Ovary (tissue), 7 donors: ENCODE measurements at regions not wholly inside any gene's neighbourhood (a gene's known extent, or its start where the extent isn't known, plus 50 kb on each side); places are given as distances from the start of the nearest gene placed in this dataset.

ENCODE experiments used
- DNase-seq, 5 donors: peaks; one replicate each; pipeline ENCODE4 v3.0.0-alpha.2; 2019 to 2020
- H3K27ac ChIP-seq, 2 donors: fragments of 200-600 bp; one replicate each; pipeline versions ENCODE4 v1.5.1 to v1.8.0; 2019 to 2022
- H3K27me3 ChIP-seq: fragments of 200-600 bp; one replicate; pipeline ENCODE4 v1.8.0; 2022
- H3K36me3 ChIP-seq: fragments of 200-600 bp; sonication (generic); one replicate; pipeline ENCODE4 v1.5.1; 2019
- H3K4me1 ChIP-seq: one replicate; pipeline ENCODE4 v1.8.1; 2013; ENCODE audit warnings: mild to moderate bottlenecking, moderate library complexity; ENCODE audit not compliant: insufficient read depth
- H3K4me3 ChIP-seq: fragments of 200-600 bp; sonication (generic); one replicate; pipeline ENCODE4 v1.5.1; 2017
- H3K9me3 ChIP-seq, 2 donors: fragments of 200-600 bp in 1 of 2; sonication (generic) in 1 of 2; one replicate each; pipeline versions ENCODE4 v1.5.1 to v1.8.1; 2013 to 2019; ENCODE audit warnings: mild to moderate bottlenecking in 1 of 2, moderate library complexity in 1 of 2
- EP300 ChIP-seq: sonication (generic); formaldehyde crosslinking; IDR thresholded peaks from one replicate; pipeline ENCODE4 v1.6.1; 2017; ENCODE audit warnings: antibody characterized with exemption
- POLR2A ChIP-seq: fragments of 450-650 bp; IDR thresholded peaks from one replicate; pipeline ENCODE4 v1.6.1; 2017; ENCODE audit warnings: antibody characterized with exemption, mild to moderate bottlenecking, moderate library complexity
- WGBS, 3 donors: extraction: QIAGEN DNeasy Blood & Tissue Kit in 1 of 3; methylation state at CpG; one replicate each; pipeline versions ENCODE4 v1.1.5 to v1.1.7; 2013 to 2017; 5-methylcytosine and 5-hydroxymethylcytosine counted together
- intact Hi-C, 4 donors: fragments of 100-400 bp; cut with DNase I; formaldehyde crosslinking; loops; one replicate each; pipeline versions ENCODE4 v1.11.0 to v1.15.1; 2022 to 2023
- TF ChIP-seq, protein P1 (sequence below), 3 donors: fragments of 450-650 bp in 2 of 3; fragments of 200-600 bp in 1 of 3; IDR thresholded peaks; one replicate each; pipeline versions ENCODE4 v1.5.1 to v1.8.0; 2016 to 2022; ENCODE audit warnings: antibody characterized with exemption in 3 of 3, mild to moderate bottlenecking in 1 of 3
- donor health status: DM: no; HTN: no; CAD: no; lungs with moderate emphysema.
- donor health status: DM: no; HTN: no; CAD: no.
- donor health status: Bipolar disorder and iron deficiency.
- donor health status: DM: no; HTN: no; CAD: no.
- donor health status: DM: yes; HTN: yes; CAD: no.

DNA sequence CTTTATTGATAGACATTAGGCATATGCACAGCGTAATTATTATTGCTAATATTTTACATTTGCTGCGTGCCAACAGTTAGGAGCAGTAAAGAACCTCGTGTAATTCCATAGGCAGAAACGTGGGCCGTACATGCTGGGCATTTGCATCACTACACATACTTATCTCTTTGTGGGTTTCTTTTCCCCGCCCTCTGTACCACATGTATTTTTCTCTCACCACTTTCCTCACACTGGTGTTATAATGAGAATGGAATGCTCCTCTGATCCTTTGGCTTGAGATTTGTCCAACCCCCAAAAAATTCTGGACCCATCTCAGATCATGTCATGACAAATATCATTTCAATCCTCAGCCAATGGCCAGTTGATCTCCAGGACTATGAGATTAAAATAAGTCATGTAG, 1952.6 kb upstream of the WWC1 start:
- H3K27ac ChIP-seq: no peak overlapping the region
- H3K36me3 ChIP-seq: no peaks in the 10 kb centered on the region
- H3K9me3 ChIP-seq: no peaks in the 10 kb centered on the region
- no peak for DNase-seq
- H3K4me1 ChIP-seq: no peaks in the 10 kb centered on the region
- no peak overlapping the region for H3K4me3 ChIP-seq
- TF ChIP-seq POLR2A (no peak), EP300 (no peak)
- TF ChIP-seq, protein P1, sequence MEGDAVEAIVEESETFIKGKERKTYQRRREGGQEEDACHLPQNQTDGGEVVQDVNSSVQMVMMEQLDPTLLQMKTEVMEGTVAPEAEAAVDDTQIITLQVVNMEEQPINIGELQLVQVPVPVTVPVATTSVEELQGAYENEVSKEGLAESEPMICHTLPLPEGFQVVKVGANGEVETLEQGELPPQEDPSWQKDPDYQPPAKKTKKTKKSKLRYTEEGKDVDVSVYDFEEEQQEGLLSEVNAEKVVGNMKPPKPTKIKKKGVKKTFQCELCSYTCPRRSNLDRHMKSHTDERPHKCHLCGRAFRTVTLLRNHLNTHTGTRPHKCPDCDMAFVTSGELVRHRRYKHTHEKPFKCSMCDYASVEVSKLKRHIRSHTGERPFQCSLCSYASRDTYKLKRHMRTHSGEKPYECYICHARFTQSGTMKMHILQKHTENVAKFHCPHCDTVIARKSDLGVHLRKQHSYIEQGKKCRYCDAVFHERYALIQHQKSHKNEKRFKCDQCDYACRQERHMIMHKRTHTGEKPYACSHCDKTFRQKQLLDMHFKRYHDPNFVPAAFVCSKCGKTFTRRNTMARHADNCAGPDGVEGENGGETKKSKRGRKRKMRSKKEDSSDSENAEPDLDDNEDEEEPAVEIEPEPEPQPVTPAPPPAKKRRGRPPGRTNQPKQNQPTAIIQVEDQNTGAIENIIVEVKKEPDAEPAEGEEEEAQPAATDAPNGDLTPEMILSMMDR (IDR thresholded peaks at IDR 0.05): no peak
- intact Hi-C loops: no loop called here
- no peaks in the 10 kb centered on the region for H3K27me3 ChIP-seq
- 87 to 93% (median 87%) methylated on average over 6 of the region's 6 CpGs for WGBS, 3 donors

GRCh38 chr5:166340039-166340438, 1951.4 kb upstream of the WWC1 start:
- TF ChIP-seq, protein P1 (IDR thresholded peaks at IDR 0.05): no peak
- TF ChIP-seq EP300 (no peak), POLR2A (no peak)
- Histone ChIP-seq H3K36me3 (no peaks in the 10 kb centered on the region), H3K4me1 (no peaks in the 10 kb centered on the region), H3K9me3 (no peaks in the 10 kb centered on the region), H3K27ac (no peak overlapping the region), H3K4me3 (no peak overlapping the region), H3K27me3 (no peaks in the 10 kb centered on the region)
- WGBS, 3 donors: 40 to 75% (median 74%) methylated on average over 1 of the region's 1 CpG
- no peak for DNase-seq
- intact Hi-C loops: no loop called here

DNA sequence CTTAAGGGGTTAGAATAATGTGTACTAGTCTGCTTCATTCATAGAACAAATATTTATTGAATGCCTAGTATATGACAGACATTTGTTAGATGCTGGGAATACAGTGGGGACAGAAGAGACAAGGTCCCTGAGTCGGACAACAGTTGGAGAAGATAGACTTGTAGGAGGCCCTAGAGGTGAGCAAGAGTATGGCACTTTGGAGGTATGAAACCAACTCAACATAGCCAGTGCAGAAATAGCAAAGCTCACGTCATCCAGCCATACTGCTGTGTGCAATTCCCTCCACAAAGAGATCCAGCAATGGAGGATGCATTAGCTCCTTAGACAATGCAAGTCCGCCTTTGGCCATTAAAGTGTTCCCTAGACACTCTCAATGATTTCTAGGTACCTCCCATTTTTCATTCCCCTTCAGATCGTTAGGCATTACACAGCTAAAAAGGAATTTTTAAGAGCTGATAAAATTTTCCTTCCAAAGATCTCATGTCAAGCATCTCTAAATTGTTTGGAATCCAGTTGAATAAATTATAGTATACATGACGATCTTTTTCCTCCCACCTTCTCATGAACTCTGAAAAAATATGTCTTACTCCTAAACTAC, 1949.6 kb upstream of the WWC1 start:
- Histone ChIP-seq H3K27me3 (no peaks in the 10 kb centered on the region), H3K36me3 (no peaks in the 10 kb centered on the region), H3K4me1 (no peaks in the 10 kb centered on the region), H3K4me3 (no peak overlapping the region), H3K9me3 (no peaks in the 10 kb centered on the region), H3K27ac (no peak overlapping the region)
- 67 to 70% (median 68%) methylated on average over 5 of the region's 5 CpGs for WGBS, 3 donors
- DNase-seq: no peak
- intact Hi-C loops: no loop called here
- TF ChIP-seq, protein P1 (IDR thresholded peaks at IDR 0.05): no peak
- TF ChIP-seq POLR2A: no peak
- TF ChIP-seq EP300: no peak

- no peaks in the 10 kb centered on the region for H3K36me3 ChIP-seq
- H3K9me3 ChIP-seq: no peaks in the 10 kb centered on the region
- H3K27me3 ChIP-seq: no peaks in the 10 kb centered on the region
- H3K27ac ChIP-seq: no peak overlapping the region
- TF ChIP-seq POLR2A: no peak
- TF ChIP-seq EP300: no peak
- TF ChIP-seq, protein P1 (IDR thresholded peaks at IDR 0.05): no peak
- DNase-seq: no peak
- 57 to 72% (median 61%) methylated on average over 3 of the region's 3 CpGs for WGBS, 3 donors
- no peak overlapping the region for H3K4me3 ChIP-seq
- intact Hi-C loops: no loop called here
- no peaks in the 10 kb centered on the region for H3K4me1 ChIP-seq
These were observed 1949.0 kb upstream of the WWC1 start for GRCh38 chr5:166342402-166342801.
